ENCODE measurements at regions not wholly inside any gene's neighbourhood (a gene's known extent, or its start where the extent isn't known, plus 50 kb on each side); places are given as distances from the start of the nearest gene placed in this dataset.

DNA sequence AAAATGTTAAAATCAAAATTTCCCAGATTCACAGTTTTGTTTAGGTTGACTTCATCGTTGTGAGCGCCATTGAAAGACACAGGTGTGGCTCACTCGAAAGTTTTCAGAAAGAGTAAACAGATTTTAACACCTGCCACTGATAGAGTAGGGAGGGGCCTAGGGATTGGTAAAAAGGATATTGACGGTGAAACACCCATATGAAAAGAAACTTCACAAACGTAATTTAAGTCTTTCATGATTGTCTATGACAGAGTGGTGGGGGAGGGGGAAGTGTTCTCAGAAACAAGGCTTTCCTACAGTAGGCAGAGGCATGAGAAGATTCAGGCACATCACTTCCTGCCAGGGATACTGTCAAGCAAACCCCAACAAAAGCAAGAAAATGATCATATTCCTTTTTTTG lies 101.4 kb downstream of the PERP start:
- no peak overlapping the region for H3K27ac ChIP-seq (ENCODE audit: low read depth, low read length, poor library complexity, severe bottlenecking)
- ChIA-PET POLR2A (interaction anchor here (0.5 to 1.8 kb wide), 7 partner anchors 11 to 696 kb away, joined by 3 to 4 read pairs (median 3); no protein-coding TSS in a partner anchor), CTCF (ENCODE audit: unreplicated experiment) (interaction anchor here (2.4 kb wide), 1 partner anchor 55 kb away, joined by 10 read pairs; no protein-coding TSS in a partner anchor)
- no peaks in the 10 kb centered on the region for H3K9me2 ChIP-seq (ENCODE audit: insufficient read depth, low read length)
- no peaks in the 10 kb centered on the region for H3K4me1 ChIP-seq (ENCODE audit: insufficient read depth, low read length, poor library complexity, severe bottlenecking)
- H3K4me3 ChIP-seq (ENCODE audit: low read depth, low read length, poor library complexity, severe bottlenecking): no peak overlapping the region
- no TSS peak for BruUV-seq (replicated peaks)
- H3K79me2 ChIP-seq (ENCODE audit: insufficient read depth, low read depth, low read length): no peaks in the 10 kb centered on the region
- no peaks in the 10 kb centered on the region for H3K36me3 ChIP-seq (ENCODE audit: insufficient read depth, low read length)
- no peak for DNase-seq (ENCODE audit: low spot score)
- intact Hi-C loops (cut with micrococcal nuclease; ENCODE audit: unreplicated experiment): loop anchor here (10.0 kb wide), 1 partner anchor 399 kb away; the partner anchor contains the start of gene HEBP2
- H4K20me1 ChIP-seq (ENCODE audit: insufficient read depth, low read length): no peaks in the 10 kb centered on the region
- H2AFZ ChIP-seq (ENCODE audit: low read length): no peak overlapping the region
- no peak overlapping the region for H3K4me2 ChIP-seq (ENCODE audit: low read length)
- no peaks in the 10 kb centered on the region for H3K9me3 ChIP-seq (ENCODE audit: low read length)
- TF ChIP-seq EZH2phosphoT487 (IDR thresholded peaks at IDR 0.05; ENCODE audit: borderline replicate concordance, low read depth, low read length): no peak
- TF ChIP-seq, protein P1, sequence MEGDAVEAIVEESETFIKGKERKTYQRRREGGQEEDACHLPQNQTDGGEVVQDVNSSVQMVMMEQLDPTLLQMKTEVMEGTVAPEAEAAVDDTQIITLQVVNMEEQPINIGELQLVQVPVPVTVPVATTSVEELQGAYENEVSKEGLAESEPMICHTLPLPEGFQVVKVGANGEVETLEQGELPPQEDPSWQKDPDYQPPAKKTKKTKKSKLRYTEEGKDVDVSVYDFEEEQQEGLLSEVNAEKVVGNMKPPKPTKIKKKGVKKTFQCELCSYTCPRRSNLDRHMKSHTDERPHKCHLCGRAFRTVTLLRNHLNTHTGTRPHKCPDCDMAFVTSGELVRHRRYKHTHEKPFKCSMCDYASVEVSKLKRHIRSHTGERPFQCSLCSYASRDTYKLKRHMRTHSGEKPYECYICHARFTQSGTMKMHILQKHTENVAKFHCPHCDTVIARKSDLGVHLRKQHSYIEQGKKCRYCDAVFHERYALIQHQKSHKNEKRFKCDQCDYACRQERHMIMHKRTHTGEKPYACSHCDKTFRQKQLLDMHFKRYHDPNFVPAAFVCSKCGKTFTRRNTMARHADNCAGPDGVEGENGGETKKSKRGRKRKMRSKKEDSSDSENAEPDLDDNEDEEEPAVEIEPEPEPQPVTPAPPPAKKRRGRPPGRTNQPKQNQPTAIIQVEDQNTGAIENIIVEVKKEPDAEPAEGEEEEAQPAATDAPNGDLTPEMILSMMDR (conservative IDR thresholded peaks at IDR 0.05; ENCODE audit: low read length): no peak

DNA sequence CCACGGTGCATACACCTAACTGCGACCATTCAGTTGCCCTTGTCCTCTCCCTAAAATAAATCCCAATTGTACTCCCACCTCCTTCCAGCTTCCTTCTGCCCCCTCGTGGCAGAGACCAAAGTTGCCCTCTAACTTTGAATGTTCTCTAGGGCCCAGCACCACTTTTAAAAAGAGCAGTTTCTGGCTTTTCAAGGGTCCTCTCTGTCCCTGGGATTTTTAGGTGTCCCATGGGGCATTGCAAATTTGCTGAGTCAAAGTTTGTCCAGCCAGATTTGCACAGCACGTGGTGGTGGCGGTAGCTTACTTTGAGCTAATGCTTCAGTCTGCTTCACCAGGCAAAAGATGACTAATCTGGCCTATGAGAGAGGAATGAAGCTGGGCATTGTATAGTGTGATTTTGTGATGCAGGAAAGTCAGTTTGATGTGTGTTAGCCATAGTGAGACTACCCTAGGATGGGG lies 100.2 kb downstream of the PERP start:
- no peaks in the 10 kb centered on the region for H3K9me3 ChIP-seq (ENCODE audit: low read length)
- no TSS peak for BruUV-seq (replicated peaks)
- no peak overlapping the region for H3K4me2 ChIP-seq (ENCODE audit: low read length)
- H3K4me1 ChIP-seq (ENCODE audit: insufficient read depth, low read length, poor library complexity, severe bottlenecking): no peaks in the 10 kb centered on the region
- ChIA-PET CTCF (ENCODE audit: unreplicated experiment) (interaction anchor here (0.6 to 2.4 kb wide), 5 partner anchors 56 to 1050 kb away, joined by 3 to 10 read pairs (median 3); no protein-coding TSS in a partner anchor), POLR2A (interaction anchor here (0.6 to 0.8 kb wide), 3 partner anchors 10 to 1210 kb away, joined by 3 to 5 read pairs (median 3); no protein-coding TSS in a partner anchor)
- no peak for TF ChIP-seq EZH2phosphoT487 (IDR thresholded peaks at IDR 0.05; ENCODE audit: borderline replicate concordance, low read depth, low read length)
- TF ChIP-seq, protein P1 (conservative IDR thresholded peaks at IDR 0.05; ENCODE audit: low read length): peak; percentile 92
- intact Hi-C loops (cut with micrococcal nuclease; ENCODE audit: unreplicated experiment): loop anchor here (1.0 to 10.0 kb wide), 2 partner anchors 302 to 398 kb away; partner anchors contain the start of gene HEBP2
- no peak overlapping the region for H3K4me3 ChIP-seq (ENCODE audit: low read depth, low read length, poor library complexity, severe bottlenecking)
- H3K79me2 ChIP-seq (ENCODE audit: insufficient read depth, low read depth, low read length): no peaks in the 10 kb centered on the region
- peak overlapping the region; percentile 45; the same call in 1 of the 2 replicates for H2AFZ ChIP-seq (ENCODE audit: low read length)
- H3K36me3 ChIP-seq (ENCODE audit: insufficient read depth, low read length): no peaks in the 10 kb centered on the region
- no peaks in the 10 kb centered on the region for H4K20me1 ChIP-seq (ENCODE audit: insufficient read depth, low read length)
- H3K9me2 ChIP-seq (ENCODE audit: insufficient read depth, low read length): no peaks in the 10 kb centered on the region
- H3K27ac ChIP-seq (ENCODE audit: low read depth, low read length, poor library complexity, severe bottlenecking): no peak overlapping the region
- peak; percentile 32 for DNase-seq (ENCODE audit: low spot score)

DNA sequence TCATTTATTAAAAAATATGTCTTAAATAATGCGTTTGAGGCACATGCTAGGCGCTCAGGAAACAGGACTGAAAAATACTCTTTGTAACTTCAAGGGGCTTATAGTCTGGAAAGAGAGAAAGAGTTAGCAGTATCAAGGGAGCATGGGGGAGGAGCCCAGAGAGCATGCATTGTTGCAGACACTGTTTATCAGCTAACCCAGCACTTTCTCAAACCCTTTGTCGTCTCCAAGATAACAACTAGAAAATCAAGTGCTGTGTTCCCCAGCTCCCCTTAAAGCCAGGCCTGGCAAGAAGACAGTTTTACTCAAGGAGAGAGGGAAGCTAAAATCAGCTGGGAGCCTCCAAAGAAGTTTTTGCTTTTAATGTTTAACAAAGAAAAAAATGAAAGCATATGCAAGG lies 98.4 kb downstream of the PERP start:
- no peak overlapping the region for H3K4me3 ChIP-seq (ENCODE audit: low read depth, low read length, poor library complexity, severe bottlenecking)
- intact Hi-C loops (cut with micrococcal nuclease; ENCODE audit: unreplicated experiment): loop anchor here (10.0 kb wide), 1 partner anchor 396 kb away; the partner anchor contains the start of gene HEBP2
- no peak for DNase-seq (ENCODE audit: low spot score)
- no peaks in the 10 kb centered on the region for H4K20me1 ChIP-seq (ENCODE audit: insufficient read depth, low read length)
- no peaks in the 10 kb centered on the region for H3K79me2 ChIP-seq (ENCODE audit: insufficient read depth, low read depth, low read length)
- no peaks in the 10 kb centered on the region for H3K9me2 ChIP-seq (ENCODE audit: insufficient read depth, low read length)
- no peak overlapping the region for H3K4me2 ChIP-seq (ENCODE audit: low read length)
- H2AFZ ChIP-seq (ENCODE audit: low read length): no peak overlapping the region
- no TSS peak for BruUV-seq (replicated peaks)
- H3K9me3 ChIP-seq (ENCODE audit: low read length): no peaks in the 10 kb centered on the region
- POLR2A ChIA-PET: interaction anchor here (1.2 to 1.5 kb wide), 2 partner anchors 8 to 9 kb away, joined by 3 read pairs; no protein-coding TSS in a partner anchor
- no peak for TF ChIP-seq EZH2phosphoT487 (IDR thresholded peaks at IDR 0.05; ENCODE audit: borderline replicate concordance, low read depth, low read length)
- TF ChIP-seq, protein P1 (conservative IDR thresholded peaks at IDR 0.05; ENCODE audit: low read length): no peak
- CTCF ChIA-PET (ENCODE audit: unreplicated experiment): no interaction called here
- H3K27ac ChIP-seq (ENCODE audit: low read depth, low read length, poor library complexity, severe bottlenecking): no peak overlapping the region
- no peaks in the 10 kb centered on the region for H3K36me3 ChIP-seq (ENCODE audit: insufficient read depth, low read length)
- H3K4me1 ChIP-seq (ENCODE audit: insufficient read depth, low read length, poor library complexity, severe bottlenecking): no peaks in the 10 kb centered on the region

All from OCI-LY7 (cell line).